GM12878 (cell line): ENCODE measurements at regions not wholly inside any gene's neighbourhood (a gene's known extent, or its start where the extent isn't known, plus 50 kb on each side); places are given as distances from the start of the nearest gene placed in this dataset.

Experiments
- CREB1 ChIP-seq: IDR thresholded peaks from 2 replicates; pipeline ENCODE4 v1.6.1; 2012; ENCODE audit warnings: low read depth, mild to moderate bottlenecking, inconsistent platforms
- CTCF ChIP-seq, 3 experiments: IDR thresholded peaks in 2 of 3; conservative IDR thresholded peaks in 1 of 3; 2 replicates each; pipeline ENCODE4 v1.5.1; 2011; ENCODE audit warnings: low read depth in 3 of 3, low read length in 3 of 3, mild to moderate bottlenecking in 3 of 3, control low read depth in 2 of 3, moderate library complexity in 2 of 3, inconsistent platforms in 1 of 3, mixed read lengths in 1 of 3; ENCODE audit not compliant: control insufficient read depth in 2 of 3, insufficient read depth in 1 of 3; ENCODE audit errors: extremely low read depth in 1 of 3
- ETV6 ChIP-seq, 2 experiments: fragments of 450-650 bp in 1 of 2; IDR thresholded peaks in 1 of 2; conservative IDR thresholded peaks in 1 of 2; 2 replicates each; pipeline ENCODE4 v1.6.1; 2014; ENCODE audit warnings: antibody characterized with exemption in 1 of 2, borderline replicate concordance in 1 of 2, low read depth in 1 of 2, mild to moderate bottlenecking in 1 of 2, moderate library complexity in 1 of 2
- EZH2 ChIP-seq: IDR thresholded peaks from 2 replicates; pipeline ENCODE4 v1.6.1; 2012; ENCODE audit warnings: low read depth, mild to moderate bottlenecking, control low read depth, inconsistent platforms, low read length, borderline replicate concordance; ENCODE audit not compliant: control insufficient read depth
- HDAC6 ChIP-seq: fragments of 200-600 bp; sonication (generic); IDR thresholded peaks from one replicate; pipeline ENCODE4 v1.8.0; 2017; ENCODE audit warnings: antibody characterized with exemption; ENCODE audit not compliant: unreplicated experiment
- IRF3 ChIP-seq: fragments of 450-650 bp; IDR thresholded peaks from 2 replicates; pipeline ENCODE4 v1.6.1; 2014; ENCODE audit warnings: mild to moderate bottlenecking
- PBX3 ChIP-seq: IDR thresholded peaks from 2 replicates; pipeline ENCODE4 v1.6.1; 2011; ENCODE audit warnings: mild to moderate bottlenecking, low read depth, low read length, moderate library complexity; ENCODE audit not compliant: insufficient replicate concordance
- POLR2A ChIP-seq: IDR thresholded peaks from 2 replicates; pipeline ENCODE4 v1.6.1; 2011; ENCODE audit warnings: low read depth, mild to moderate bottlenecking, low read length
- REST ChIP-seq: IDR thresholded peaks from 2 replicates; pipeline ENCODE4 v1.6.1; 2012; ENCODE audit warnings: mild to moderate bottlenecking, low read depth, low read length
- SUZ12 ChIP-seq: fragments of 200-600 bp; sonication (generic); IDR thresholded peaks from one replicate; pipeline ENCODE4 v1.6.1; 2018; ENCODE audit warnings: antibody characterized with exemption, mild to moderate bottlenecking; ENCODE audit not compliant: unreplicated experiment
- TAF1 ChIP-seq: IDR thresholded peaks from 2 replicates; pipeline ENCODE4 v1.6.1; 2011; ENCODE audit warnings: mild to moderate bottlenecking, low read depth, low read length, borderline replicate concordance
- USF2 ChIP-seq: IDR thresholded peaks from 2 replicates; pipeline ENCODE4 v1.6.1; 2011; ENCODE audit warnings: low read depth, low read length, improper control_type of control experiment, borderline replicate concordance

GRCh38 chr14:85479306-85479705 is 50.6 kb upstream of the FLRT2 start:
- TF ChIP-seq IRF3 (no peak), CTCF (IDR thresholded peaks at IDR 0.05 in 2 of 3, conservative IDR thresholded peaks at IDR 0.05 in 1 of 3; ENCODE audit: control insufficient read depth in 2 of 3, extremely low read depth in 1 of 3, insufficient read depth in 1 of 3, low read depth in 3 of 3, low read length in 3 of 3) (no peak), EZH2 (no peak), CREB1 (no peak), REST (no peak), USF2 (no peak), PBX3 (no peak), SUZ12 (no peak), POLR2A (no peak), HDAC6 (no peak), TAF1 (no peak), ETV6 (conservative IDR thresholded peaks at IDR 0.05 in 1 of 2, IDR thresholded peaks at IDR 0.05 in 1 of 2; ENCODE audit: borderline replicate concordance in 1 of 2, low read depth in 1 of 2) (no peak)
